Parathyroid adenoma (tissue), 2 donors: ENCODE measurements at regions not wholly inside any gene's neighbourhood (a gene's known extent, or its start where the extent isn't known, plus 50 kb on each side); places are given as distances from the start of the nearest gene placed in this dataset.
"Not testable (repeated sequence)": the region's sequence is repeated elsewhere in the genome, so short reads cannot be mapped to it uniquely, and the experiment has no call there.

Experiments
- H2AFZ ChIP-seq: fragments of 300-600 bp; sonication (generic); one replicate; pipeline ENCODE4 v1.7.0; 2017; ENCODE audit warnings: antibody characterized with exemption, mild to moderate bottlenecking
- H3K27ac ChIP-seq: fragments of 300-600 bp; sonication (generic); one replicate; pipeline ENCODE4 v1.7.0; 2017
- H3K27me3 ChIP-seq: fragments of 300-600 bp; sonication (generic); one replicate; pipeline ENCODE4 v1.7.0; 2017; ENCODE audit warnings: low read length; ENCODE audit not compliant: control insufficient read depth, insufficient read depth
- H3K36me3 ChIP-seq: fragments of 300-600 bp; sonication (generic); one replicate; pipeline ENCODE4 v1.7.0; 2017; ENCODE audit warnings: low read length; ENCODE audit not compliant: control insufficient read depth, insufficient read depth
- H3K4me1 ChIP-seq: fragments of 300-600 bp; sonication (generic); one replicate; pipeline ENCODE4 v1.7.0; 2017; ENCODE audit warnings: control low read depth
- H3K4me2 ChIP-seq: fragments of 300-600 bp; sonication (generic); one replicate; pipeline ENCODE4 v1.7.0; 2017; ENCODE audit warnings: low read length
- H3K4me3 ChIP-seq: fragments of 300-600 bp; sonication (generic); one replicate; pipeline ENCODE4 v1.7.0; 2017; ENCODE audit warnings: low read depth, low read length
- H3K79me2 ChIP-seq: fragments of 300-600 bp; sonication (generic); one replicate; pipeline ENCODE4 v1.7.0; 2017; ENCODE audit warnings: control low read depth
- H3K9ac ChIP-seq: fragments of 300-600 bp; sonication (generic); one replicate; pipeline ENCODE4 v1.7.0; 2017; ENCODE audit warnings: mild to moderate bottlenecking
- H3K9me3 ChIP-seq: fragments of 300-600 bp; sonication (generic); one replicate; pipeline ENCODE4 v1.7.0; 2017; ENCODE audit warnings: low read length; ENCODE audit not compliant: control insufficient read depth
- TF ChIP-seq, protein P1 (sequence below): fragments of 300-600 bp; sonication (generic); IDR thresholded peaks from one replicate; pipeline ENCODE4 v1.7.0; 2017; ENCODE audit warnings: antibody characterized with exemption, mild to moderate bottlenecking
- donor health status: primary hyperparathyroidism.

- TF ChIP-seq, protein P1, sequence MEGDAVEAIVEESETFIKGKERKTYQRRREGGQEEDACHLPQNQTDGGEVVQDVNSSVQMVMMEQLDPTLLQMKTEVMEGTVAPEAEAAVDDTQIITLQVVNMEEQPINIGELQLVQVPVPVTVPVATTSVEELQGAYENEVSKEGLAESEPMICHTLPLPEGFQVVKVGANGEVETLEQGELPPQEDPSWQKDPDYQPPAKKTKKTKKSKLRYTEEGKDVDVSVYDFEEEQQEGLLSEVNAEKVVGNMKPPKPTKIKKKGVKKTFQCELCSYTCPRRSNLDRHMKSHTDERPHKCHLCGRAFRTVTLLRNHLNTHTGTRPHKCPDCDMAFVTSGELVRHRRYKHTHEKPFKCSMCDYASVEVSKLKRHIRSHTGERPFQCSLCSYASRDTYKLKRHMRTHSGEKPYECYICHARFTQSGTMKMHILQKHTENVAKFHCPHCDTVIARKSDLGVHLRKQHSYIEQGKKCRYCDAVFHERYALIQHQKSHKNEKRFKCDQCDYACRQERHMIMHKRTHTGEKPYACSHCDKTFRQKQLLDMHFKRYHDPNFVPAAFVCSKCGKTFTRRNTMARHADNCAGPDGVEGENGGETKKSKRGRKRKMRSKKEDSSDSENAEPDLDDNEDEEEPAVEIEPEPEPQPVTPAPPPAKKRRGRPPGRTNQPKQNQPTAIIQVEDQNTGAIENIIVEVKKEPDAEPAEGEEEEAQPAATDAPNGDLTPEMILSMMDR: no peak
- no peaks in the 10 kb centered on the region for H3K4me1 ChIP-seq
- no peak overlapping the region for H3K9ac ChIP-seq
- H2AFZ ChIP-seq: no peak overlapping the region
- no peaks in the 10 kb centered on the region for H3K9me3 ChIP-seq
- no peaks in the 10 kb centered on the region for H3K36me3 ChIP-seq
- no peaks in the 10 kb centered on the region for H3K27me3 ChIP-seq
- H3K4me2 ChIP-seq: no peak overlapping the region
- no peak overlapping the region for H3K27ac ChIP-seq
- no peaks in the 10 kb centered on the region for H3K79me2 ChIP-seq
- H3K4me3 ChIP-seq: no peak overlapping the region
Observed at GRCh38 chr14:106631879-106632278, 1105.5 kb downstream of the TMEM121 start.

DNA sequence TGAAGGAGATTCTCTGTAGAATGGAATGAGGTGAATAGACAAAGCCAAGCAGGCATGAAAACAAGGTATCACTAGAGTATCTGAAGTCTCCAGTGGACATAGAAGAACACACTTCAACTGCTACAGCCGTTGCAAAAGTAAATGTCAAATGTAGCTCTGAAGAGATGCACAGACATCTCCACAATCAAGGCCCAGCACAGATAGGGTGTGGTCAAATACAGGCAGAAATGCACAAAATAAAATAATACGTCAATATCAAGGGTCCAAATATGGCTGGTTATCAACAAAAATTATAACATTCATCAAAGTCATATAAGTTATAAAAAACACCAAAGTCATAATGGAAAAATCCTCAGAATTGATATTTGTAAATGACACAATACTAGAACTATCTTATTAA lies 1107.3 kb downstream of the TMEM121 start:
- Histone ChIP-seq H3K4me2 (no peak overlapping the region), H3K27ac (no peak overlapping the region), H3K9me3 (no peaks in the 10 kb centered on the region), H3K27me3 (no peaks in the 10 kb centered on the region), H3K4me1 (no peaks in the 10 kb centered on the region), H3K4me3 (no peak overlapping the region), H3K79me2 (no peaks in the 10 kb centered on the region), H2AFZ (no peak overlapping the region), H3K9ac (no peak overlapping the region), H3K36me3 (no peaks in the 10 kb centered on the region)
- TF ChIP-seq, protein P1: no peak

DNA sequence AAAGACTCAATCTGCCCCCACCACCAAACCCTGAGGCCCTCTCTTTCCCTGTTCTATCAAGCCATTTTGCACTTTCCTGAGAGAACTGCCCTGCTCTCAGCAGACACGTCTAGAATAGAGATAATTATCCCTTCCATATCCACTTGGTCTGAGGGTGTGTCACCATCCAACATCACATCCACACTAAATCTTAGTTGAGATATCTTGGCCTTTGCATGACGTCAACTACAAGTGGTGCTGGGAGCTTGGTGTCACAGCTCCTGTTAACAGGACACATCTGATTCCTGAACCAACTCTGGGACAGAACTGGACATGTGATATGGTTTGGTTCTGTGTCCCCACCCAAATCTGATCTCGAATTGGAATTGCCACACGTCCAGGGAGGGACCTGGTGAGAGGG lies 1109.2 kb downstream of the TMEM121 start:
- no peak overlapping the region for H3K4me2 ChIP-seq
- no peak overlapping the region for H2AFZ ChIP-seq
- H3K27me3 ChIP-seq: no peaks in the 10 kb centered on the region
- no peaks in the 10 kb centered on the region for H3K4me1 ChIP-seq
- no peak overlapping the region for H3K9ac ChIP-seq
- no peaks in the 10 kb centered on the region for H3K36me3 ChIP-seq
- no peak overlapping the region for H3K27ac ChIP-seq
- H3K79me2 ChIP-seq: no peaks in the 10 kb centered on the region
- no peaks in the 10 kb centered on the region for H3K9me3 ChIP-seq
- TF ChIP-seq, protein P1: no peak
- H3K4me3 ChIP-seq: no peak overlapping the region

- not testable (repeated sequence) for H3K36me3 ChIP-seq, H3K4me1 ChIP-seq, H3K9ac ChIP-seq, H3K79me2 ChIP-seq, H3K4me3 ChIP-seq, H3K4me2 ChIP-seq, H3K27me3 ChIP-seq, H2AFZ ChIP-seq, H3K9me3 ChIP-seq, H3K27ac ChIP-seq
Observed at GRCh38 chr14:106638786-106639452, 1112.5 kb downstream of the TMEM121 start.

GRCh38 chr14:106642090-106642489 lies 1115.7 kb downstream of the TMEM121 start:
- H3K4me2 ChIP-seq: no peak overlapping the region
- TF ChIP-seq, protein P1: no peak
- H3K27me3 ChIP-seq: no peaks in the 10 kb centered on the region
- no peaks in the 10 kb centered on the region for H3K36me3 ChIP-seq
- H3K4me1 ChIP-seq: no peaks in the 10 kb centered on the region
- no peak overlapping the region for H3K4me3 ChIP-seq
- H3K9me3 ChIP-seq: no peaks in the 10 kb centered on the region
- H2AFZ ChIP-seq: no peak overlapping the region
- H3K9ac ChIP-seq: no peak overlapping the region
- no peak overlapping the region for H3K27ac ChIP-seq
- no peaks in the 10 kb centered on the region for H3K79me2 ChIP-seq

- not testable (repeated sequence) for H3K36me3 ChIP-seq, H3K4me2 ChIP-seq, H3K79me2 ChIP-seq, H3K9me3 ChIP-seq, H3K4me1 ChIP-seq, H3K4me3 ChIP-seq, H3K27me3 ChIP-seq, H3K27ac ChIP-seq, H3K9ac ChIP-seq, H2AFZ ChIP-seq
Observed at GRCh38 chr14:106642971-106643370, 1116.6 kb downstream of the TMEM121 start.

- not testable (repeated sequence) for H3K4me1 ChIP-seq, H3K79me2 ChIP-seq, H2AFZ ChIP-seq, H3K4me2 ChIP-seq, H3K4me3 ChIP-seq, H3K36me3 ChIP-seq, H3K27me3 ChIP-seq, H3K9ac ChIP-seq, H3K9me3 ChIP-seq, H3K27ac ChIP-seq
Observed at GRCh38 chr14:106648874-106649273, 1122.5 kb downstream of the TMEM121 start.
